Natural killer cell (primary cell): ENCODE measurements at regions not wholly inside any gene's neighbourhood (a gene's known extent, or its start where the extent isn't known, plus 50 kb on each side); places are given as distances from the start of the nearest gene placed in this dataset.

Experiments
- ATAC-seq, 3 donors: fragments of 150-1000 bp in 2 of 3; fragments of 200-7000 bp in 1 of 3; cut with Tn5 transposase; 1 replicate in 1 of 3; 2 replicates in 2 of 3; pipeline ENCODE4 v1.10.0; 2021; ENCODE audit warnings: mild to moderate bottlenecking in 2 of 3, moderate library complexity in 2 of 3
- DNase-seq, 2 donors: peaks; one replicate each; pipeline versions ENCODE4 v3.0.0 to v3.0.0-alpha.2; 2013 to 2021; ENCODE audit warnings: mixed read lengths in 1 of 2
- H3K27ac ChIP-seq: one replicate; pipeline ENCODE4 v1.5.1; 2013; ENCODE audit warnings: mild to moderate bottlenecking, low read length
- H3K27me3 ChIP-seq: one replicate; pipeline ENCODE4 v1.6.1; 2013; ENCODE audit warnings: low read length; ENCODE audit not compliant: control insufficient read depth, insufficient read depth
- H3K36me3 ChIP-seq: one replicate; pipeline ENCODE4 v1.6.1; 2013; ENCODE audit warnings: low read length; ENCODE audit not compliant: control insufficient read depth, insufficient read depth
- H3K4me1 ChIP-seq: one replicate; pipeline ENCODE4 v1.6.1; 2013; ENCODE audit warnings: low read length; ENCODE audit not compliant: control insufficient read depth, insufficient read depth
- H3K4me3 ChIP-seq: one replicate; pipeline ENCODE4 v1.5.1; 2013; ENCODE audit warnings: low read length
- H3K9me3 ChIP-seq: one replicate; pipeline ENCODE4 v1.6.1; 2013; ENCODE audit warnings: low read length; ENCODE audit not compliant: control insufficient read depth, insufficient read depth
- H3K27ac Mint-ChIP-seq, 2 donors: one replicate each; pipeline ENCODE4 v1.8.0; 2022; ENCODE audit warnings: mild to moderate bottlenecking in 2 of 2, mixed read lengths in 2 of 2, moderate library complexity in 1 of 2
- H3K27me3 Mint-ChIP-seq, 2 donors: one replicate each; pipeline ENCODE4 v1.8.0; 2022; ENCODE audit warnings: low read depth in 2 of 2, mixed read lengths in 2 of 2
- H3K36me3 Mint-ChIP-seq: one replicate; pipeline ENCODE4 v1.8.0; 2022; ENCODE audit warnings: mixed read lengths
- H3K4me1 Mint-ChIP-seq, 2 donors: one replicate each; pipeline ENCODE4 v1.8.0; 2022; ENCODE audit warnings: mixed read lengths in 2 of 2
- H3K4me3 Mint-ChIP-seq: one replicate; pipeline ENCODE4 v1.8.0; 2022; ENCODE audit warnings: mild to moderate bottlenecking, moderate library complexity, mixed read lengths
- H3K9me3 Mint-ChIP-seq, 2 donors: one replicate each; pipeline ENCODE4 v1.8.0; 2022; ENCODE audit warnings: mixed read lengths in 2 of 2
- CTCF ChIP-seq: fragments of 200-600 bp; IDR thresholded peaks from one replicate; pipeline ENCODE4 v1.8.0; 2022; ENCODE audit warnings: antibody characterized with exemption
- WGBS: methylation state at CpG from one replicate; pipeline ENCODE4 v1.1.7; 2013; ENCODE audit warnings: missing lambda C conversion rate; ENCODE audit not compliant: insufficient coverage; 5-methylcytosine and 5-hydroxymethylcytosine counted together
- intact Hi-C: fragments of 100-400 bp; cut with micrococcal nuclease; formaldehyde crosslinking; loops from one replicate; pipeline ENCODE4 v1.14.2; 2022

- ATAC-seq = no peak
- no peak overlapping the region for H3K4me3 Mint-ChIP-seq
- H3K36me3 Mint-ChIP-seq = no peaks in the 10 kb centered on the region
- DNase-seq = no peak
- no peak overlapping the region for H3K27ac ChIP-seq
- peaks cover 0 to 21% of the 10 kb centered on the region in 2 donors for H3K27me3 Mint-ChIP-seq
- no peaks in the 10 kb centered on the region for H3K4me1 ChIP-seq
- no peaks in the 10 kb centered on the region for H3K9me3 ChIP-seq
- no peaks in the 10 kb centered on the region for H3K36me3 ChIP-seq
- TF ChIP-seq CTCF = no peak
- 95% methylated on average over 9 of the region's 9 CpGs for WGBS
- no peaks in the 10 kb centered on the region for H3K27me3 ChIP-seq
- no peaks in the 10 kb centered on the region for H3K4me1 Mint-ChIP-seq
- H3K9me3 Mint-ChIP-seq = no peaks in the 10 kb centered on the region
- H3K27ac Mint-ChIP-seq = no peak overlapping the region
- H3K4me3 ChIP-seq = no peak overlapping the region
- intact Hi-C loops = no loop called here
These were observed 101.2 kb upstream of the ARMC2 start for GRCh38 chr6:108746836-108747575.

- Mint-ChIP-seq H3K27ac (no peak overlapping the region), H3K36me3 (no peaks in the 10 kb centered on the region), H3K9me3 (no peaks in the 10 kb centered on the region), H3K27me3 (peaks cover 0 to 20% of the 10 kb centered on the region in 2 donors), H3K4me3 (no peak overlapping the region), H3K4me1 (no peaks in the 10 kb centered on the region)
- Histone ChIP-seq H3K9me3 (no peaks in the 10 kb centered on the region), H3K27me3 (no peaks in the 10 kb centered on the region), H3K36me3 (no peaks in the 10 kb centered on the region), H3K4me3 (no peak overlapping the region), H3K27ac (no peak overlapping the region), H3K4me1 (no peaks in the 10 kb centered on the region)
- intact Hi-C loops = no loop called here
- TF ChIP-seq CTCF = no peak
- no peak for ATAC-seq
- no CpG with 5 or more reads among the region's 1 CpG for WGBS
- no peak for DNase-seq
These were observed 100.2 kb upstream of the ARMC2 start for GRCh38 chr6:108748055-108748454.

- Histone ChIP-seq H3K4me3 (no peak overlapping the region), H3K9me3 (no peaks in the 10 kb centered on the region), H3K27me3 (no peaks in the 10 kb centered on the region), H3K4me1 (no peaks in the 10 kb centered on the region), H3K27ac (no peak overlapping the region), H3K36me3 (no peaks in the 10 kb centered on the region)
- ATAC-seq (no peak), DNase-seq (no peak)
- H3K36me3 Mint-ChIP-seq = no peaks in the 10 kb centered on the region
- no peaks in the 10 kb centered on the region for H3K9me3 Mint-ChIP-seq
- no peak overlapping the region for H3K4me3 Mint-ChIP-seq
- no peak for TF ChIP-seq CTCF
- intact Hi-C loops = no loop called here
- no peak overlapping the region for H3K27ac Mint-ChIP-seq
- no peaks in the 10 kb centered on the region for H3K4me1 Mint-ChIP-seq
- H3K27me3 Mint-ChIP-seq = peaks cover 0 to 20% of the 10 kb centered on the region in 2 donors
- 83% methylated on average over 2 of the region's 3 CpGs for WGBS
These were observed 99.3 kb upstream of the ARMC2 start for GRCh38 chr6:108748959-108749358.

GRCh38 chr6:108750801-108751200 lies 97.4 kb upstream of the ARMC2 start:
- Mint-ChIP-seq H3K9me3 (no peaks in the 10 kb centered on the region), H3K4me3 (no peak overlapping the region), H3K4me1 (no peaks in the 10 kb centered on the region), H3K36me3 (no peaks in the 10 kb centered on the region), H3K27me3 (peaks cover 3 to 8% of the 10 kb centered on the region in 2 donors), H3K27ac (no peak overlapping the region)
- TF ChIP-seq CTCF = no peak
- H3K27ac ChIP-seq = no peak overlapping the region
- intact Hi-C loops = no loop called here
- H3K27me3 ChIP-seq = no peaks in the 10 kb centered on the region
- no peak for ATAC-seq
- WGBS = 90% methylated on average over 8 of the region's 8 CpGs
- H3K4me1 ChIP-seq = no peaks in the 10 kb centered on the region
- H3K36me3 ChIP-seq = no peaks in the 10 kb centered on the region
- H3K9me3 ChIP-seq = no peaks in the 10 kb centered on the region
- DNase-seq = no peak
- H3K4me3 ChIP-seq = no peak overlapping the region
